ENCODE measurements at regions not wholly inside any gene's neighbourhood (a gene's known extent, or its start where the extent isn't known, plus 50 kb on each side); places are given as distances from the start of the nearest gene placed in this dataset.

DNA sequence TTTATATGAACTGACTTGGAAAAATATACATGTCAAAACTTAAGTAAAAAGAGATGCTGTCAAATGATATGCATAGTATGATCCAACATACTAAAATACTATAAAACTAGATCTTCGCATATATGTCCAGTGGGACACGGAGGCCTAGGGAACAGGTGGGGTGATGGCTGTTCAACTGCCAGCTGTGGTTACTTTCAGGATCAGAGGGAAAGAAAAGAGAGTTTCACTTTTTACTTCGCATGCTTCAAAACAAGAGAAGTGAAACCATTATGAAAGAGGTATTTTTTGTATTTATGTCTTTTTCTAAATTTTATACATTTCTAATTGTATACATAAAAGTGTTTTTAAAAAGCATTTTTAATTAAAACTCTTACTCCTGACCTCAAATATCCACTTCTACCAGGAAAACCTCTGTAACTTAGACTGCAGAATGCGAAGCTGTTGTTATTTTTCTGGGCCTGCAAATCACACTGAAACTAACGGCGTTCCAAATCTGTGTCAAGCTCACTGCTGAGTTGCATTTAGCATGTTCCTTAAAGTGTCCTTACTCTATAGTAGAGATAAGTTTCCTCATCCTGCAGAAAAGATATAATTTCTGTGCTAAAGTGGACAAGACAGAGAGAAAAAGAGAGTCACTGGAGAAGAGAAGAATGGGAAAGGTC lies 97.8 kb upstream of the SLC35G4 start:
- TF ChIP-seq, protein P1, sequence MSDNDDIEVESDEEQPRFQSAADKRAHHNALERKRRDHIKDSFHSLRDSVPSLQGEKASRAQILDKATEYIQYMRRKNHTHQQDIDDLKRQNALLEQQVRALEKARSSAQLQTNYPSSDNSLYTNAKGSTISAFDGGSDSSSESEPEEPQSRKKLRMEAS (IDR thresholded peaks at IDR 0.05; ENCODE audit: low read depth): no peak
- TF ChIP-seq RAD21 (IDR thresholded peaks at IDR 0.05; ENCODE audit: low read length): no peak
- TF ChIP-seq RFX5 (IDR thresholded peaks at IDR 0.05; ENCODE audit: low read length): no peak
- TF ChIP-seq MEF2A (IDR thresholded peaks at IDR 0.05; ENCODE audit: borderline replicate concordance, low read depth): no peak
- TF ChIP-seq, protein P2, sequence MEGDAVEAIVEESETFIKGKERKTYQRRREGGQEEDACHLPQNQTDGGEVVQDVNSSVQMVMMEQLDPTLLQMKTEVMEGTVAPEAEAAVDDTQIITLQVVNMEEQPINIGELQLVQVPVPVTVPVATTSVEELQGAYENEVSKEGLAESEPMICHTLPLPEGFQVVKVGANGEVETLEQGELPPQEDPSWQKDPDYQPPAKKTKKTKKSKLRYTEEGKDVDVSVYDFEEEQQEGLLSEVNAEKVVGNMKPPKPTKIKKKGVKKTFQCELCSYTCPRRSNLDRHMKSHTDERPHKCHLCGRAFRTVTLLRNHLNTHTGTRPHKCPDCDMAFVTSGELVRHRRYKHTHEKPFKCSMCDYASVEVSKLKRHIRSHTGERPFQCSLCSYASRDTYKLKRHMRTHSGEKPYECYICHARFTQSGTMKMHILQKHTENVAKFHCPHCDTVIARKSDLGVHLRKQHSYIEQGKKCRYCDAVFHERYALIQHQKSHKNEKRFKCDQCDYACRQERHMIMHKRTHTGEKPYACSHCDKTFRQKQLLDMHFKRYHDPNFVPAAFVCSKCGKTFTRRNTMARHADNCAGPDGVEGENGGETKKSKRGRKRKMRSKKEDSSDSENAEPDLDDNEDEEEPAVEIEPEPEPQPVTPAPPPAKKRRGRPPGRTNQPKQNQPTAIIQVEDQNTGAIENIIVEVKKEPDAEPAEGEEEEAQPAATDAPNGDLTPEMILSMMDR (IDR thresholded peaks at IDR 0.05): no peak
- TF ChIP-seq SMC3 (IDR thresholded peaks at IDR 0.05; ENCODE audit: low read depth, low read length): no peak
- no peak for TF ChIP-seq NFIC (IDR thresholded peaks at IDR 0.05; ENCODE audit: borderline replicate concordance)
- TF ChIP-seq JUND (IDR thresholded peaks at IDR 0.05): no peak
- no peak for TF ChIP-seq EZH2phosphoT487 (IDR thresholded peaks at IDR 0.05; ENCODE audit: borderline replicate concordance, low read depth)
- no peak for TF ChIP-seq YY1 (IDR thresholded peaks at IDR 0.05; ENCODE audit: low read depth)
- no peak for TF ChIP-seq POLR2AphosphoS5 (IDR thresholded peaks at IDR 0.05; ENCODE audit: low read depth, low read length)
- TF ChIP-seq, protein P3, sequence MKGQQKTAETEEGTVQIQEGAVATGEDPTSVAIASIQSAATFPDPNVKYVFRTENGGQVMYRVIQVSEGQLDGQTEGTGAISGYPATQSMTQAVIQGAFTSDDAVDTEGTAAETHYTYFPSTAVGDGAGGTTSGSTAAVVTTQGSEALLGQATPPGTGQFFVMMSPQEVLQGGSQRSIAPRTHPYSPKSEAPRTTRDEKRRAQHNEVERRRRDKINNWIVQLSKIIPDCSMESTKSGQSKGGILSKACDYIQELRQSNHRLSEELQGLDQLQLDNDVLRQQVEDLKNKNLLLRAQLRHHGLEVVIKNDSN (IDR thresholded peaks at IDR 0.05; ENCODE audit: borderline replicate concordance, low read depth): no peak
- TF ChIP-seq, protein P4, sequence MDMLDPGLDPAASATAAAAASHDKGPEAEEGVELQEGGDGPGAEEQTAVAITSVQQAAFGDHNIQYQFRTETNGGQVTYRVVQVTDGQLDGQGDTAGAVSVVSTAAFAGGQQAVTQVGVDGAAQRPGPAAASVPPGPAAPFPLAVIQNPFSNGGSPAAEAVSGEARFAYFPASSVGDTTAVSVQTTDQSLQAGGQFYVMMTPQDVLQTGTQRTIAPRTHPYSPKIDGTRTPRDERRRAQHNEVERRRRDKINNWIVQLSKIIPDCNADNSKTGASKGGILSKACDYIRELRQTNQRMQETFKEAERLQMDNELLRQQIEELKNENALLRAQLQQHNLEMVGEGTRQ (IDR thresholded peaks at IDR 0.05; ENCODE audit: borderline replicate concordance, low read depth, low read length): no peak
